Fibroblast of lung (primary cell): ENCODE measurements at regions not wholly inside any gene's neighbourhood (a gene's known extent, or its start where the extent isn't known, plus 50 kb on each side); places are given as distances from the start of the nearest gene placed in this dataset.

Experiments used
- DNase-seq, 2 donors: peaks; one replicate each; pipeline versions ENCODE4 v3.0.0 to v3.0.0-alpha.2; 2010; ENCODE audit warnings: low read depth in 2 of 2
- H2AFZ ChIP-seq: 2 replicates; pipeline ENCODE4 v1.5.1; 2012; ENCODE audit warnings: low read length, control low read depth, inconsistent platforms
- H3K27ac ChIP-seq: 2 replicates; pipeline ENCODE4 v1.5.1; 2011; ENCODE audit warnings: low read length, control low read depth; ENCODE audit not compliant: insufficient read depth
- H3K27me3 ChIP-seq: 2 replicates; pipeline ENCODE4 v1.5.1; 2011; ENCODE audit warnings: mild to moderate bottlenecking, low read length; ENCODE audit not compliant: control insufficient read depth, insufficient read depth
- H3K36me3 ChIP-seq: 2 replicates; pipeline ENCODE4 v1.5.1; 2011; ENCODE audit warnings: low read length; ENCODE audit not compliant: control insufficient read depth, insufficient read depth
- H3K4me1 ChIP-seq: 2 replicates; pipeline ENCODE4 v1.5.1; 2011; ENCODE audit warnings: low read length; ENCODE audit not compliant: control insufficient read depth, insufficient read depth; ENCODE audit errors: extremely low read depth
- H3K4me2 ChIP-seq: 2 replicates; pipeline ENCODE4 v1.5.1; 2011; ENCODE audit warnings: low read length, control low read depth; ENCODE audit not compliant: insufficient read depth; ENCODE audit errors: extremely low read depth
- H3K4me3 ChIP-seq, 4 experiments: fragments of 200-600 bp in 1 of 4; sonication (generic) in 1 of 4; replicated peaks in 1 of 4; 2 replicates each; pipeline ENCODE4 v1.5.1; 2011 to 2016; ENCODE audit warnings: low read length in 4 of 4, low read depth in 3 of 4, mild to moderate bottlenecking in 3 of 4, control low read depth in 2 of 4, inconsistent platforms in 1 of 4, mixed read lengths in 1 of 4; ENCODE audit not compliant: insufficient read depth in 1 of 4; ENCODE audit errors: control extremely low read depth in 1 of 4
- H3K79me2 ChIP-seq: 2 replicates; pipeline ENCODE4 v1.5.1; 2012; ENCODE audit warnings: mild to moderate bottlenecking, low read length, inconsistent platforms; ENCODE audit not compliant: control insufficient read depth, insufficient read depth
- H3K9ac ChIP-seq: 2 replicates; pipeline ENCODE4 v1.5.1; 2011; ENCODE audit warnings: mild to moderate bottlenecking, low read length, control low read depth; ENCODE audit not compliant: insufficient read depth
- H3K9me3 ChIP-seq: 2 replicates; pipeline ENCODE4 v1.5.1; 2012; ENCODE audit warnings: low read depth, low read length; ENCODE audit not compliant: control insufficient read depth, insufficient read depth
- H4K20me1 ChIP-seq: 2 replicates; pipeline ENCODE4 v1.5.1; 2011; ENCODE audit warnings: low read length; ENCODE audit not compliant: control insufficient read depth, insufficient read depth; ENCODE audit errors: extremely low read depth
- CTCF ChIP-seq, 2 donors: IDR thresholded peaks in 1 of 2; conservative IDR thresholded peaks in 1 of 2; 1 replicate in 1 of 2; 2 replicates in 1 of 2; pipeline ENCODE4 v1.5.1; 2011 to 2012; ENCODE audit warnings: low read length in 2 of 2, control low read depth in 1 of 2, inconsistent platforms in 1 of 2, low read depth in 1 of 2, mild to moderate bottlenecking in 1 of 2
- EZH2 ChIP-seq: IDR thresholded peaks from 2 replicates; pipeline ENCODE4 v1.5.1; 2012; ENCODE audit warnings: low read length, control low read depth, mild to moderate bottlenecking; ENCODE audit errors: missing control alignments

GRCh38 chr5:72572236-72572765 is 65.1 kb upstream of the ZNF366 start:
- H3K4me1 ChIP-seq = no peaks in the 10 kb centered on the region
- TF ChIP-seq CTCF (conservative IDR thresholded peaks at IDR 0.05 in 1 of 2, IDR thresholded peaks at IDR 0.05 in 1 of 2; ENCODE audit: low read depth in 1 of 2, low read length in 2 of 2) (no peak), EZH2 (no peak)
- H3K9ac ChIP-seq = no peak overlapping the region
- no peaks in the 10 kb centered on the region for H4K20me1 ChIP-seq
- DNase-seq = no peak
- no peak overlapping the region for H3K4me2 ChIP-seq
- H3K27ac ChIP-seq = no peak overlapping the region
- H2AFZ ChIP-seq = no peak overlapping the region
- H3K27me3 ChIP-seq = peaks cover 4% of the 10 kb centered on the region
- no peaks in the 10 kb centered on the region for H3K9me3 ChIP-seq
- H3K79me2 ChIP-seq = no peaks in the 10 kb centered on the region
- H3K36me3 ChIP-seq = no peaks in the 10 kb centered on the region
- H3K4me3 ChIP-seq = no peak overlapping the region

- no peaks in the 10 kb centered on the region for H3K4me1 ChIP-seq
- H3K4me2 ChIP-seq = no peak overlapping the region
- H3K36me3 ChIP-seq = no peaks in the 10 kb centered on the region
- H2AFZ ChIP-seq = no peak overlapping the region
- DNase-seq = no peak
- no peak overlapping the region for H3K4me3 ChIP-seq
- H4K20me1 ChIP-seq = no peaks in the 10 kb centered on the region
- no peak overlapping the region for H3K9ac ChIP-seq
- H3K9me3 ChIP-seq = no peaks in the 10 kb centered on the region
- TF ChIP-seq CTCF (conservative IDR thresholded peaks at IDR 0.05 in 1 of 2, IDR thresholded peaks at IDR 0.05 in 1 of 2; ENCODE audit: low read depth in 1 of 2, low read length in 2 of 2) (no peak), EZH2 (no peak)
- H3K27me3 ChIP-seq = peaks cover 4% of the 10 kb centered on the region
- no peaks in the 10 kb centered on the region for H3K79me2 ChIP-seq
- no peak overlapping the region for H3K27ac ChIP-seq
These were observed 62.3 kb upstream of the ZNF366 start for GRCh38 chr5:72569408-72569944.

GRCh38 chr5:72566746-72567145 is 59.5 kb upstream of the ZNF366 start:
- Histone ChIP-seq H4K20me1 (no peaks in the 10 kb centered on the region), H3K79me2 (no peaks in the 10 kb centered on the region), H3K9ac (no peak overlapping the region), H3K4me2 (no peak overlapping the region), H2AFZ (no peak overlapping the region), H3K27ac (no peak overlapping the region), H3K9me3 (no peaks in the 10 kb centered on the region), H3K36me3 (no peaks in the 10 kb centered on the region), H3K27me3 (peaks cover 4% of the 10 kb centered on the region), H3K4me3 (no peak overlapping the region), H3K4me1 (no peaks in the 10 kb centered on the region)
- no peak for DNase-seq
- TF ChIP-seq EZH2 (no peak), CTCF (conservative IDR thresholded peaks at IDR 0.05 in 1 of 2, IDR thresholded peaks at IDR 0.05 in 1 of 2; ENCODE audit: low read depth in 1 of 2, low read length in 2 of 2) (no peak)
